Hepatocyte (in vitro differentiated cells): ENCODE measurements at regions not wholly inside any gene's neighbourhood (a gene's known extent, or its start where the extent isn't known, plus 50 kb on each side); places are given as distances from the start of the nearest gene placed in this dataset.
A peak's percentile ranks its signal among the peaks of the same experiment; 100 is the strongest.

Experiments used
- EZH2 ChIP-seq: fragments of 200-600 bp; sonication (generic); IDR thresholded peaks from 2 replicates; pipeline ENCODE4 v1.6.1; 2016; ENCODE audit warnings: antibody characterized with exemption, mild to moderate bottlenecking, borderline replicate concordance
- EZH2phosphoT487 ChIP-seq: fragments of 200-600 bp; sonication (generic); IDR thresholded peaks from one replicate; pipeline ENCODE4 v1.6.1; 2018; ENCODE audit warnings: antibody characterized with exemption, mild to moderate bottlenecking, low read depth, moderate library complexity; ENCODE audit not compliant: unreplicated experiment, severe bottlenecking
- TF ChIP-seq, protein P1 (sequence below): fragments of 200-600 bp; sonication (generic); IDR thresholded peaks from 2 replicates; pipeline ENCODE4 v1.5.1; 2016; ENCODE audit warnings: antibody characterized with exemption, mild to moderate bottlenecking; ENCODE audit not compliant: poor library complexity

GRCh38 chr3:64985072-64985471 is 297.3 kb upstream of the ADAMTS9 start:
- TF ChIP-seq, protein P1, sequence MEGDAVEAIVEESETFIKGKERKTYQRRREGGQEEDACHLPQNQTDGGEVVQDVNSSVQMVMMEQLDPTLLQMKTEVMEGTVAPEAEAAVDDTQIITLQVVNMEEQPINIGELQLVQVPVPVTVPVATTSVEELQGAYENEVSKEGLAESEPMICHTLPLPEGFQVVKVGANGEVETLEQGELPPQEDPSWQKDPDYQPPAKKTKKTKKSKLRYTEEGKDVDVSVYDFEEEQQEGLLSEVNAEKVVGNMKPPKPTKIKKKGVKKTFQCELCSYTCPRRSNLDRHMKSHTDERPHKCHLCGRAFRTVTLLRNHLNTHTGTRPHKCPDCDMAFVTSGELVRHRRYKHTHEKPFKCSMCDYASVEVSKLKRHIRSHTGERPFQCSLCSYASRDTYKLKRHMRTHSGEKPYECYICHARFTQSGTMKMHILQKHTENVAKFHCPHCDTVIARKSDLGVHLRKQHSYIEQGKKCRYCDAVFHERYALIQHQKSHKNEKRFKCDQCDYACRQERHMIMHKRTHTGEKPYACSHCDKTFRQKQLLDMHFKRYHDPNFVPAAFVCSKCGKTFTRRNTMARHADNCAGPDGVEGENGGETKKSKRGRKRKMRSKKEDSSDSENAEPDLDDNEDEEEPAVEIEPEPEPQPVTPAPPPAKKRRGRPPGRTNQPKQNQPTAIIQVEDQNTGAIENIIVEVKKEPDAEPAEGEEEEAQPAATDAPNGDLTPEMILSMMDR = no peak
- no peak for TF ChIP-seq EZH2
- peak; percentile 71 for TF ChIP-seq EZH2phosphoT487
